Stimulated activated CD8-positive, alpha-beta memory T cell treated with anti-CD3 and anti-CD28 coated beads, Interleukin-7, amount 100 ng/mL, for 24 hours (primary cell): ENCODE measurements at regions not wholly inside any gene's neighbourhood (a gene's known extent, or its start where the extent isn't known, plus 50 kb on each side); places are given as distances from the start of the nearest gene placed in this dataset.
"Not testable (repeated sequence)": the region's sequence is repeated elsewhere in the genome, so short reads cannot be mapped to it uniquely, and the experiment has no call there.

Source experiments
- DNase-seq: peaks from one replicate; pipeline ENCODE4 v3.0.0-alpha.2; 2020; ENCODE audit warnings: low read depth

- no peak for DNase-seq
Observed at GRCh38 chr6:169014211-169015197, 239.1 kb downstream of the THBS2 start.

- DNase-seq, result no peak
Observed at GRCh38 chr6:169009628-169010027, 244.0 kb downstream of the THBS2 start.

GRCh38 chr6:169008641-169009257 lies 244.9 kb downstream of the THBS2 start:
- no peak for DNase-seq

- DNase-seq, result no peak
Observed at GRCh38 chr6:169005166-169005565, 248.5 kb downstream of the THBS2 start.

GRCh38 chr6:169000022-169000421 lies 253.6 kb downstream of the THBS2 start:
- DNase-seq, result no peak

GRCh38 chr6:168999392-168999791 lies 254.3 kb downstream of the THBS2 start:
- no peak for DNase-seq

GRCh38 chr6:168996356-168996625 lies 257.4 kb downstream of the THBS2 start:
- no peak for DNase-seq

- no peak for DNase-seq
Observed at GRCh38 chr6:168995526-168996355, 257.9 kb downstream of the THBS2 start.

GRCh38 chr6:168994956-168995355 lies 258.7 kb downstream of the THBS2 start:
- DNase-seq, result no peak

- DNase-seq, result no peak
Observed at GRCh38 chr6:168992446-168993144, 261.1 kb downstream of the THBS2 start.

GRCh38 chr6:168991695-168992094 lies 262.0 kb downstream of the THBS2 start:
- DNase-seq, result not testable (repeated sequence)

- no peak for DNase-seq
Observed at GRCh38 chr6:168990019-168990751, 263.5 kb downstream of the THBS2 start.

- no peak for DNase-seq
Observed at GRCh38 chr6:168989421-168989820, 264.2 kb downstream of the THBS2 start.

- no peak for DNase-seq
Observed at GRCh38 chr6:168988801-168989200, 264.8 kb downstream of the THBS2 start.

GRCh38 chr6:168988280-168988679 lies 265.4 kb downstream of the THBS2 start:
- no peak for DNase-seq

- DNase-seq, result no peak
Observed at GRCh38 chr6:168985705-168986104, 267.9 kb downstream of the THBS2 start.

- no peak for DNase-seq
Observed at GRCh38 chr6:168983925-168984324, 269.7 kb downstream of the THBS2 start.

GRCh38 chr6:168981187-168981586 lies 272.5 kb downstream of the THBS2 start:
- no peak for DNase-seq

- no peak for DNase-seq
Observed at GRCh38 chr6:168979254-168979653, 274.4 kb downstream of the THBS2 start.

GRCh38 chr6:168972128-168972527 lies 281.5 kb downstream of the THBS2 start:
- no peak for DNase-seq

GRCh38 chr6:168971549-168971948 lies 282.1 kb downstream of the THBS2 start:
- no peak for DNase-seq
